Right cardiac atrium (tissue), 5 donors: ENCODE measurements at regions not wholly inside any gene's neighbourhood (a gene's known extent, or its start where the extent isn't known, plus 50 kb on each side); places are given as distances from the start of the nearest gene placed in this dataset.

Source experiments
- ATAC-seq, 2 donors: fragments of 200-7000 bp; cut with Tn5 transposase; one replicate each; pipeline versions ENCODE4 v1.8.0 to v1.9.1; 2020; ENCODE audit warnings: moderate library complexity in 2 of 2, mild to moderate bottlenecking in 1 of 2
- DNase-seq, 3 donors: peaks; one replicate each; pipeline ENCODE4 v3.0.0-alpha.2; 2020
- H3K27ac ChIP-seq: one replicate; pipeline ENCODE4 v1.5.1; 2013; ENCODE audit warnings: mild to moderate bottlenecking, low read length, control low read depth, moderate library complexity
- H3K27me3 ChIP-seq: one replicate; pipeline ENCODE4 v1.6.1; 2013; ENCODE audit not compliant: control insufficient read depth, insufficient read depth
- H3K4me1 ChIP-seq: one replicate; pipeline ENCODE4 v1.6.1; 2013; ENCODE audit warnings: low read length; ENCODE audit not compliant: control insufficient read depth, insufficient read depth
- H3K4me3 ChIP-seq: one replicate; pipeline ENCODE4 v1.5.1; 2013; ENCODE audit warnings: low read length, control low read depth
- H3K9me3 ChIP-seq: one replicate; pipeline ENCODE4 v1.6.1; 2013; ENCODE audit warnings: low read length; ENCODE audit not compliant: control insufficient read depth
- WGBS: extraction: QIAGEN DNeasy Blood & Tissue Kit; methylation state at CpG from one replicate; pipeline ENCODE4 v1.1.7; 2013; 5-methylcytosine and 5-hydroxymethylcytosine counted together
- intact Hi-C, 4 donors: fragments of 100-400 bp; cut with DNase I; formaldehyde crosslinking; loops; one replicate each; pipeline versions ENCODE4 v1.11.0 to v1.14.0; 2022 to 2023
- donor health status: healthy with polysubstance abuse.
- donor health status: DM: no; HTN: yes; CAD: no.
- donor health status: DM: no; HTN: no; CAD: no.
- donor health status: DM: no; HTN: yes; CAD: no; lungs with severe emphysema.
- donor health status: DM: yes; HTN: yes; CAD: no.

- Histone ChIP-seq H3K9me3 (no peaks in the 10 kb centered on the region), H3K4me3 (no peak overlapping the region), H3K27me3 (no peaks in the 10 kb centered on the region), H3K27ac (no peak overlapping the region), H3K4me1 (no peaks in the 10 kb centered on the region)
- no peak for ATAC-seq
- WGBS: 63% methylated on average over 1 of the region's 1 CpG
- intact Hi-C loops: no loop called here
- DNase-seq: no peak
These were observed 461.1 kb downstream of the ARL4A start for GRCh38 chr7:13148548-13148947.

DNA sequence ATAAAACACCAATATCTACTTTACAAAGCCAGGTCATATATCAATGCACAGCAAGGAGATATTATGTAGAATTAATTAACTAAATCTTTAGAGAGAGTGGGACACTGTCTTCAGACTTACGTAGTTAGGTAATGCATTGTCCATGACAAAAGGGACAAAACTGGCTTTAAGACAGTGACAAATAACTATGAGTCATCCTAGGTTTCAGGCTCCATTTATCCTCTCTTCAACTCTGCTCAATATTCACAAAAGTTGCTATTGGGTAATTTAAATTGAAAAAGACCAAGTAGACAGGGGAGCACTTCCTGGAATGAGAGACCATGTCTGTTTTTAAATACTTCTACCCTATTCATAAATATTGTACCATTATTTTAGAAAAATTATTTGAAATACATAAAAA is 464.5 kb downstream of the ARL4A start:
- H3K27ac ChIP-seq: no peak overlapping the region
- ATAC-seq (no peak), DNase-seq (no peak)
- intact Hi-C loops: no loop called here
- no peak overlapping the region for H3K4me3 ChIP-seq
- H3K27me3 ChIP-seq: no peaks in the 10 kb centered on the region
- H3K4me1 ChIP-seq: no peaks in the 10 kb centered on the region
- no peaks in the 10 kb centered on the region for H3K9me3 ChIP-seq
- 94% methylated on average over 1 of the region's 1 CpG for WGBS

- Histone ChIP-seq H3K4me3 (no peak overlapping the region), H3K27ac (no peak overlapping the region), H3K4me1 (no peaks in the 10 kb centered on the region), H3K27me3 (no peaks in the 10 kb centered on the region), H3K9me3 (no peaks in the 10 kb centered on the region)
- ATAC-seq (no peak), DNase-seq (no peak)
- intact Hi-C loops: no loop called here
These were observed 465.3 kb downstream of the ARL4A start for GRCh38 chr7:13152755-13153154.

GRCh38 chr7:13153266-13153665 is 465.8 kb downstream of the ARL4A start:
- ATAC-seq: no peak
- Histone ChIP-seq H3K4me1 (no peaks in the 10 kb centered on the region), H3K27ac (no peak overlapping the region), H3K9me3 (no peaks in the 10 kb centered on the region), H3K27me3 (no peaks in the 10 kb centered on the region), H3K4me3 (no peak overlapping the region)
- intact Hi-C loops: no loop called here
- DNase-seq: no peak
- 90% methylated on average over 2 of the region's 2 CpGs for WGBS

DNA sequence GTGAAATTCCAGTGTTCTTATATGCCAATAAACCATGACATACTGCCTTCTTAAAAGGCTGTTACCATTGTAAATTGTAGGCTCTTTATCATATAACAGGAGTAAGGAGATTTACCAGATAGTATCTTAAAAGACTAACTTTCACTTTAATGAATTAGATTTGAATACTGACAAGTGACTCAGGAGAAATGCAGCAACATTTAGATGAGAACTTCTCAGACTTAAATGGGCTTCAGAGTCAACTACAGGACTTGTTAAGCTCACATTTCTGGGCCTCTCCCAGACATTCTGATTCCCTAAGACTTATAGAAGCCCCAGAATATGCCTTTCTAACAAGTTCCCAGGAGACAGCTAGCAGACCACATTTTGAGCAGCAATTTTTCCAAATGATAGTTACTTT is 466.3 kb downstream of the ARL4A start:
- DNase-seq (no peak), ATAC-seq (no peak)
- H3K27ac ChIP-seq: no peak overlapping the region
- H3K4me1 ChIP-seq: no peaks in the 10 kb centered on the region
- no peak overlapping the region for H3K4me3 ChIP-seq
- H3K27me3 ChIP-seq: no peaks in the 10 kb centered on the region
- intact Hi-C loops: no loop called here
- H3K9me3 ChIP-seq: no peaks in the 10 kb centered on the region

GRCh38 chr7:13155188-13155587 is 467.8 kb downstream of the ARL4A start:
- 53% methylated on average over 1 of the region's 1 CpG for WGBS
- H3K27me3 ChIP-seq: no peaks in the 10 kb centered on the region

DNA sequence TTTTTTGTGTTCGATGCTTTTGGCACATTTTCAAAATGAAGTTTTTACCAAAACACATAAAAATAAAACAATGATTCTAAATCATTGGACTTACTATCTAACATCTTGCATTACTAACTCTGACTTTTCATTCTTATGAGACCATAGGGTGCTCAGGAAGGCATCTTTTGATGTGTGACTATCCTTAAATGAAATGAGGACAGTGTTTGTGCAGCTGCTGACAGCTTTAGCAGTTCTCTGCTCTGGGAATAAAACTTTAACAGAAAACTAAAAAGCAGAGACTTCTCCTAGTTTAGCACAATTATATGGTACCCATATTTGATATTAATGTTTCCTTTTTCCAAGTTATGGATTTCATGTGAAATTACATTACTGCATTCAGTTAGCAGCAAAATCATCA is 471.6 kb downstream of the ARL4A start:
- H3K27ac ChIP-seq: no peak overlapping the region
- intact Hi-C loops: no loop called here
- H3K27me3 ChIP-seq: no peaks in the 10 kb centered on the region
- no peaks in the 10 kb centered on the region for H3K9me3 ChIP-seq
- 56% methylated on average over 1 of the region's 1 CpG for WGBS
- H3K4me3 ChIP-seq: no peak overlapping the region
- ATAC-seq (no peak), DNase-seq (no peak)
- H3K4me1 ChIP-seq: no peaks in the 10 kb centered on the region

More at GRCh38 chr7:13155188-13155587, 467.8 kb downstream of the ARL4A start:
- DNase-seq (no peak), ATAC-seq (no peak)
- intact Hi-C loops: no loop called here
- Histone ChIP-seq H3K27ac (no peak overlapping the region), H3K4me1 (no peaks in the 10 kb centered on the region), H3K9me3 (no peaks in the 10 kb centered on the region), H3K4me3 (no peak overlapping the region)

DNA sequence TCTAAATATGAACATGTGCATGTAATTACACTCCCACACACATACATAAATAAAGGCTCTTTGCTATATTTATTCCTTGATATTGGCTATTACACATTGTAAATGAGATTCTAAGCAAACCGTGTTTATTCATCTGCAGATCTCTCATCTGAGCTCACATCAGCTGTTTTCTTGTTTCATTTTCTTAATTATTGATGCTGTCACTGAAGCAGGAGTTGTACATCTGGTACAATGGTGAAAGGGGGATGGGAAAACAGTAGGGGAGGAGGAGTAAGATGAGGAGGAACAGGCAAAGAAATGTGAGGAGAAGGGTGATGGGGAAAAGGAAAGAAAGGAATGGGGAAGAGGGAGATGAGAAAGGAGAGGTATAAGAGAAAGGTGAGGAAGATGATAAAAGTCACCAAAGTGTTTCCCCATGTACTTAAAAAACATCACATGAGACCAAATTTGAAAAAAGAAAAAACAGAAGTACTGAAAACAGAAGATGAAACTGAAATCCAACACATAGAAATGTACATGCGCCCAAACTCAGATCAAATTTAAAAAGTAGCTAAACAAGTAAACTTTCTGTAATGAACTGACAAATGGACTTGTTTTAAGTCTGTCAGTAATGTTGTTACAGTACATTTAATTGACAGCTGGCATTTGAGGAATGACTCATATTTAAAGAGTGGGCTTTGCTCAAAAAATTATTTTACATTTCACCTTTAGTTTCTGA is 472.2 kb downstream of the ARL4A start:
- 70% methylated on average over 2 of the region's 2 CpGs for WGBS
- ATAC-seq (no peak), DNase-seq (no peak)
- Histone ChIP-seq H3K4me3 (no peak overlapping the region), H3K27ac (no peak overlapping the region), H3K27me3 (no peaks in the 10 kb centered on the region), H3K9me3 (no peaks in the 10 kb centered on the region), H3K4me1 (no peaks in the 10 kb centered on the region)
- intact Hi-C loops: no loop called here

DNA sequence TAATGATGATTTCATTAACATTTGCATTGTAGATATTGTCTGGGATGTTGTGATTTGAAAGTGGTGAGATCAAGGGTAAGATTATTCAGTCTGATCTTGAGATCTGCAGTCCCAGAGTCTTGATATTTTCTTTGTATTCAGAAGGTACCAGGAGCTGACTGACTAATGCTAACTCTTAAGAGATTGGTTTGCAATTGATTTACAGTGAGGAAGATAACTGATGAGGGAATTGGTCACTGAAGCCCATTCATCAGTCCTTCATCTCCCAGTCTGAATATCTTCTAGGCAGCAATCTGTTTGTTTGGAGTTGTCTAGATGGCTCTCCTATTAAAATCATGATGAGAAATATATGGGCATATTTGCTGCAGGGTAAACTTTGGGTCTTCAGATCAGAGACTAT is 473.7 kb downstream of the ARL4A start:
- no peaks in the 10 kb centered on the region for H3K9me3 ChIP-seq
- no peak overlapping the region for H3K27ac ChIP-seq
- ATAC-seq (no peak), DNase-seq (no peak)
- no peak overlapping the region for H3K4me3 ChIP-seq
- H3K4me1 ChIP-seq: no peaks in the 10 kb centered on the region
- intact Hi-C loops: no loop called here
- H3K27me3 ChIP-seq: no peaks in the 10 kb centered on the region

DNA sequence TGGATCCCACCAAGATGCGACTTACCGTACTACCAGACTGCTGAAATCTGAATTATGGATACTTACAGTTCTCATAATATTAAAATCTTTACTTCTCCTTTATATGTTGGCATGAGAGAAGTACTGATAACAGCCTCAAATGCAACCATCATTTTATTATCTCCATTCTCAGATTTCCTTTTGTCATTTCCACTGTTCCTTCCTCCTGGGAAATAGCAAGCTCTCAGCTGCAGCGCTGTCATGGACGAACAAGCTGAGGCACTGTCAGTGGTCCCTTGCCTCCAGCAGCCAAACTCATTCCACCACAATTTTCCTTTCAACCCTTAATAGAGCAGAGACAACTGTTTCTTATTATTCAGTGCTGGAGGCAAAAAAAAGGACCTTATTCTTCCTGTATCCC is 478.4 kb downstream of the ARL4A start:
- Histone ChIP-seq H3K4me3 (no peak overlapping the region), H3K4me1 (no peaks in the 10 kb centered on the region), H3K27ac (no peak overlapping the region), H3K9me3 (no peaks in the 10 kb centered on the region), H3K27me3 (no peaks in the 10 kb centered on the region)
- WGBS: 63% methylated on average over 4 of the region's 4 CpGs
- DNase-seq: no peak
- intact Hi-C loops: no loop called here
- ATAC-seq: no peak

- WGBS: 98% methylated on average over 1 of the region's 1 CpG
- H3K27me3 ChIP-seq: no peaks in the 10 kb centered on the region
- no peaks in the 10 kb centered on the region for H3K4me1 ChIP-seq
- ATAC-seq (no peak), DNase-seq (no peak)
- H3K4me3 ChIP-seq: no peak overlapping the region
- H3K9me3 ChIP-seq: no peaks in the 10 kb centered on the region
- H3K27ac ChIP-seq: no peak overlapping the region
- intact Hi-C loops: no loop called here
These were observed 479.4 kb downstream of the ARL4A start for GRCh38 chr7:13166801-13167200.

DNA sequence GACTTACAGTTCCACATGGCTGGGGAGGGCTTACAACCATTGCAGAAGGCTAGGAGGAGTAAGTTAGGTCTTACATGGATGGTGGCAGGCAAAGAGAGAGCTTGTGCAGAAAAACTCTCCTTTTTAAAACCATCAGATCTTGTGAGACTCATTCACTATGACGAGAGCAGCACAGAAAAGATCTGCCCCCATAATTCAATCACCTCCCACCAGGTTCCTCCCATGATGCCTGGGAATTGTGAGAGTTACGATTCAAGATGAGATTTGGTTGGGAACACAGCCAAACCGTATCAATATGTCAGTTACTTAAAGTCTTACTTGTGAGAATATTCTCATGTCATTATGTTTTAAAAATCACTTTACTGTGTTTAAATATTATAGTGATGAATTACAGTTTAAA is 481.9 kb downstream of the ARL4A start:
- ATAC-seq (no peak), DNase-seq (no peak)
- Histone ChIP-seq H3K4me3 (no peak overlapping the region), H3K27me3 (no peaks in the 10 kb centered on the region), H3K4me1 (no peaks in the 10 kb centered on the region), H3K9me3 (no peaks in the 10 kb centered on the region), H3K27ac (no peak overlapping the region)
- 80% methylated on average over 3 of the region's 3 CpGs for WGBS
- intact Hi-C loops: no loop called here
